Heart left ventricle (tissue), 16 donors: ENCODE measurements at regions not wholly inside any gene's neighbourhood (a gene's known extent, or its start where the extent isn't known, plus 50 kb on each side); places are given as distances from the start of the nearest gene placed in this dataset.

ENCODE experiments used
- ATAC-seq, 4 donors: fragments of 200-7000 bp; cut with Tn5 transposase; one replicate each; pipeline ENCODE4 v1.9.1; 2020 to 2022; ENCODE audit warnings: moderate library complexity in 4 of 4, mild to moderate bottlenecking in 3 of 4, moderate number of reproducible peaks in 1 of 4
- DNase-seq, 5 donors: peaks; one replicate each; pipeline ENCODE4 v3.0.0-alpha.2; 2020
- H3K27ac ChIP-seq, 12 donors: fragments of 200-600 bp; sonication (generic) in 4 of 12; one replicate each; pipeline versions ENCODE4 v1.5.0 to v1.8.0; 2016 to 2022; ENCODE audit warnings: mild to moderate bottlenecking in 2 of 12
- H3K27me3 ChIP-seq, 9 donors: fragments of 200-600 bp; sonication (generic) in 2 of 9; one replicate each; pipeline versions ENCODE4 v1.5.1 to v1.8.0; 2016 to 2022; ENCODE audit warnings: mild to moderate bottlenecking in 3 of 9
- H3K36me3 ChIP-seq, 9 donors: fragments of 200-600 bp; sonication (generic) in 2 of 9; one replicate each; pipeline versions ENCODE4 v1.5.0 to v1.8.0; 2018 to 2022; ENCODE audit warnings: mild to moderate bottlenecking in 2 of 9
- H3K4me1 ChIP-seq, 12 donors: fragments of 200-600 bp; sonication (generic) in 4 of 12; one replicate each; pipeline versions ENCODE4 v1.5.0 to v1.8.0; 2016 to 2022; ENCODE audit warnings: mild to moderate bottlenecking in 3 of 12
- H3K4me3 ChIP-seq, 12 donors: fragments of 200-600 bp; sonication (generic) in 4 of 12; one replicate each; pipeline versions ENCODE4 v1.5.0 to v1.8.0; 2017 to 2022; ENCODE audit warnings: mild to moderate bottlenecking in 9 of 12, moderate library complexity in 4 of 12
- H3K9me3 ChIP-seq, 12 donors: fragments of 200-600 bp; sonication (generic) in 4 of 12; one replicate each; pipeline versions ENCODE4 v1.5.0 to v1.8.0; 2016 to 2022; ENCODE audit warnings: mild to moderate bottlenecking in 1 of 12
- CTCF ChIP-seq, 12 donors: fragments of 200-600 bp; sonication (generic) in 4 of 12; IDR thresholded peaks; one replicate each; pipeline versions ENCODE4 v1.5.0 to v1.8.0; 2018 to 2022; ENCODE audit warnings: antibody characterized with exemption in 12 of 12, mild to moderate bottlenecking in 5 of 12
- POLR2A ChIP-seq, 2 donors: fragments of 450-650 bp; IDR thresholded peaks; one replicate each; pipeline ENCODE4 v1.6.1; 2017; ENCODE audit warnings: antibody characterized with exemption in 2 of 2, mild to moderate bottlenecking in 2 of 2, moderate library complexity in 2 of 2
- WGBS, 4 donors: extraction: QIAGEN DNeasy Blood & Tissue Kit in 2 of 4; methylation state at CpG; one replicate each; pipeline versions ENCODE4 v1.1.5 to v1.1.7; 2013 to 2018; 5-methylcytosine and 5-hydroxymethylcytosine counted together
- intact Hi-C, 10 donors: fragments of 100-400 bp; cut with DNase I; formaldehyde crosslinking; loops; one replicate each; pipeline versions ENCODE4 v1.11.1 to v1.14.2; 2022
- donor health status: ischemic (EF 13 %, LVEDD 7.1; RV severe dilation, severe dysfunction).
- donor health status: healthy with polysubstance abuse.
- donor health status: DM: no; HTN: yes; CAD: no.
- donor health status: DM: no; HTN: no; CAD: no.
- donor health status: ischemic (EF 25% LVEDD 6.9; RV normal size, moderate dysfunction).
- donor health status: ischemic (EF 25% LVEDD 5.7; RV mildly dilated, moderate dysfunction).
- donor health status: healthy.
- donor health status: DM: yes; HTN: yes; CAD: no.
- donor health status: ischemic (EF 35%, LVEDD 5.7; RV mildly dilated, moderate dysfunction).
- donor health status: nonischemic (EF 11% LVEDD 7.7; RV severe dilation, severe dysfunction).
- donor health status: DM: yes; HTN: yes; CAD: no.
- donor health status: PGD.
- donor health status: ischemic (EF 29% LVEDD 5.4; RV normal size, mild dysfunction).
- donor health status: nonischemic (EF 23%, LVEDD 6.1; RV moderate dilation, normal function).

DNA sequence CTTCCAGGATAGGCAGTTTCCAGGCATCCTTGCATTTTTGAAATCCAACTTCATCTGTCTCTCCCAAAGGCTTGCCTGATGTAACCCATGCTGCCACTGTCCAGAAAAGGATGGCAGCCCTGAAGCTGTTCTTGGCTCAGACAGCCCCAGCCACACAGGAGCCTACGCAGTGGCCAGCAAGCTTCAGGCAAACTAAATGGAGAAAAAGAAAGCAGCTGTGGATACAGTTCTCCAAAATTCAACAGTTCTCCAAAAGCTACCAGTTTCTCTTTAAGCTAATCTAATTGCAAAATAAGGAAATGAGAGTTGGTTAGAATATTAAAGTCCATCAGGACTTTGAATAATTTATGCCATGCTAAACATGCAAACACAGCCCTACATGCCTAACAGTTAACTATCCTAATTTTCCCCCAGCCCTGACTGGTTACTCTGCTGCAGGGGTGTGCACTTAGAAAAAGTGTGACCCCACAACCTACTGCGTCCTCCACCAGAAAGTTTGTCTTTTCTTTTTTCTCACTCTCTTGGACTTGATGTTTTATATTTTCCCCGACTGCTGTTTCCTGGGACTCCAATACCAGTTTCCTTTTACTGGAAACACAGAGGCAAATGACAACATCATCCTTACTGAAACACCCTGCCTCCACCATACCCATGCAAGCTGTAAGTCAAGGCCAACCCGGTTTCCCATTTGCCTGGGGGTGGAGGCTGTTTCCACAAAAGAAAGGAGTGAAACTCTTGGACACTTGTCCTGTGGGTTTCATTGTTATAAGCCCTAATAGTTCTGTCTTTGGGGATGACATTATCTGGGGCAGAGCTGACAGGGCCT lies 69.1 kb upstream of the OR5AN1 start:
- Histone ChIP-seq H3K4me1 (peaks cover 0 to 7% (median 0%) of the 10 kb centered on the region in 12 donors), H3K36me3 (no peaks in the 10 kb centered on the region), H3K9me3 (peaks cover 0 to 6% (median 0%) of the 10 kb centered on the region in 12 donors), H3K27ac (peak overlapping the region in 1 of 12 donors; percentile 52), H3K4me3 (no peak overlapping the region), H3K27me3 (peaks cover 0 to 10% (median 0%) of the 10 kb centered on the region in 9 donors)
- intact Hi-C loops = loop anchor here in 2 of 10 donors (5.0 to 10.0 kb wide), 2 partner anchors 117 to 145 kb away; partner anchors contain the start of genes DTX4 (in 1 of the 2) and OR5A1 (in 1 of the 2)
- ATAC-seq = no peak
- TF ChIP-seq CTCF (IDR thresholded peaks at IDR 0.05) (no peak), POLR2A (IDR thresholded peaks at IDR 0.05) (no peak)
- no peak for DNase-seq
- 74 to 80% (median 77%) methylated on average over 4 of the region's 4 CpGs for WGBS, 4 donors

GRCh38 chr11:59285716-59286260 lies 72.9 kb upstream of the OR5AN1 start:
- no peaks in the 10 kb centered on the region for H3K36me3 ChIP-seq
- DNase-seq = no peak
- H3K27ac ChIP-seq = no peak overlapping the region
- H3K4me3 ChIP-seq = no peak overlapping the region
- 61 to 78% (median 65%) methylated on average over 2 of the region's 2 CpGs for WGBS, 4 donors
- peaks cover 0 to 13% (median 0%) of the 10 kb centered on the region in 12 donors for H3K4me1 ChIP-seq
- TF ChIP-seq POLR2A (IDR thresholded peaks at IDR 0.05) (no peak), CTCF (IDR thresholded peaks at IDR 0.05) (no peak)
- ATAC-seq = no peak
- peaks cover 0 to 10% (median 0%) of the 10 kb centered on the region in 9 donors for H3K27me3 ChIP-seq
- H3K9me3 ChIP-seq = no peaks in the 10 kb centered on the region
- intact Hi-C loops = loop anchor here in 9 of 10 donors (2.0 to 10.0 kb wide), 5 partner anchors 79 to 149 kb away; partner anchors contain the start of genes DTX4 (in 2 of the 9) and OR5A1 (in 1 of the 9)

DNA sequence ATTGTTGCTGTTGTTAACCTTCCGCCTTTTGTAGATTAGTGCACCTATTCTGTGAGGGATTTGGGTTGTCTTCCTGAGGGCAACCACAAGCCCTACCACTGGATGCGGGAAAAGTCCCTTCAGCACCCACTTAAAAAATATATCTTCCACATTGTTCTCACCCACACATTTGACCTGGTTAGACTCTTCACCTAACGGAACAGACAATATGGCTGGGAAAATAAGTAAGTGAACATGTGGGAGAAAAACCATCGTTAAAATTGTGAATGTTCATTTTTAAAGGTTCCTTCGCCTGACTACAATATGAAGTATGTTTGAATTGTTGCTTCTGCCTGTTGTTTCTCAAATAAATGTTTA lies 72.0 kb upstream of the MPEG1 start:
- Histone ChIP-seq H3K9me3 (no peaks in the 10 kb centered on the region), H3K27ac (no peak overlapping the region), H3K27me3 (peaks cover 0 to 10% (median 0%) of the 10 kb centered on the region in 9 donors), H3K4me3 (peak overlapping the region in 1 of 12 donors; percentile 10), H3K4me1 (peaks cover 0 to 8% (median 0%) of the 10 kb centered on the region in 12 donors), H3K36me3 (no peaks in the 10 kb centered on the region)
- WGBS, 4 donors = 30 to 50% (median 40%) methylated on average over 5 of the region's 5 CpGs
- intact Hi-C loops = loop anchor here (1.0 to 10.0 kb wide), 8 partner anchors 62 to 150 kb away; partner anchors contain the start of genes DTX4 (in 2 of the 10) and OR5A1 (in 1 of the 10)
- ATAC-seq (no peak), DNase-seq (no peak)
- TF ChIP-seq POLR2A (IDR thresholded peaks at IDR 0.05) = no peak
- no peak for TF ChIP-seq CTCF (IDR thresholded peaks at IDR 0.05)
